SU-DHL-6 (cell line): ENCODE measurements at regions not wholly inside any gene's neighbourhood (a gene's known extent, or its start where the extent isn't known, plus 50 kb on each side); places are given as distances from the start of the nearest gene placed in this dataset.

Source experiments
- CTCF ChIP-seq: fragments of 200-600 bp; sonication (generic); IDR thresholded peaks from one replicate; pipeline ENCODE4 v1.5.1; 2017; ENCODE audit warnings: antibody characterized with exemption, mild to moderate bottlenecking, low read length, moderate library complexity; ENCODE audit not compliant: insufficient read depth, poor library complexity, severe bottlenecking
- EZH2phosphoT487 ChIP-seq: fragments of 200-600 bp; sonication (generic), shearing (Covaris generic); conservative IDR thresholded peaks from 2 replicates; pipeline ENCODE4 v1.6.1; 2018; ENCODE audit warnings: mild to moderate bottlenecking, antibody characterized with exemption, low read length, moderate library complexity, mixed read lengths

GRCh38 chrX:25928316-25928715 lies 209.8 kb upstream of the MAGEB18 start:
- no peak for TF ChIP-seq CTCF
- no peak for TF ChIP-seq EZH2phosphoT487
